ENCODE measurements at regions not wholly inside any gene's neighbourhood (a gene's known extent, or its start where the extent isn't known, plus 50 kb on each side); places are given as distances from the start of the nearest gene placed in this dataset.

DNA sequence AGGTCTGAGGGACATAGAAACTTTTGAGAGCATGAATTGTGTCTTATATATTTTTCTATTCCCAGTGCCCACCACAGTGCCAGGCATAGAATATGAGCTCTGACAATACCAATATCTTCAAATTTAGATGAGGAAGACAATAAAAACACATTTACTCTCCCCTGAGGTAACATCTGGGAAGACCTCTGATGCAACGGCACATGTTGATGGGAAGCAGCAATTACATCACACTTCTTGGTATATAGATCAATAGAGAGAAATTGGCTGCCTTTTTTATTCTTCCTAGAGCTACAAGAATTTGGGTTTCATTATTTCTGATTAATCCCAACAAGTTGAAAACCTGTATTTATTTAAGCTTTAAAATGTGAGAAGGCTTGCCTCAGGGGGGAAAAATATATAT, 67.4 kb upstream of the SMAD1 start:
- Histone ChIP-seq H3K9me3 (replicated peaks; ENCODE audit: control insufficient read depth, insufficient read depth, low read length) (no peaks in the 10 kb centered on the region), H3K27ac (ENCODE audit: insufficient read depth, low read depth, low read length) (no peak overlapping the region), H3K4me1 (ENCODE audit: control insufficient read depth, extremely low read depth, insufficient read depth, low read length) (no peaks in the 10 kb centered on the region), H3K9ac (replicated peaks; ENCODE audit: extremely low read depth, insufficient read depth, low read length) (no peak overlapping the region), H4K20me1 (replicated peaks; ENCODE audit: control insufficient read depth, extremely low read depth, insufficient read depth, low read length) (no peaks in the 10 kb centered on the region), H3K79me2 (ENCODE audit: control insufficient read depth, insufficient read depth, low read length) (no peaks in the 10 kb centered on the region), H3K36me3 (ENCODE audit: control insufficient read depth in 2 of 2, extremely low read depth in 1 of 2, insufficient read depth in 2 of 2, low read length in 2 of 2) (no peaks in the 10 kb centered on the region), H3K9me1 (replicated peaks; ENCODE audit: control insufficient read depth, extremely low read depth, insufficient read depth, low read length) (no peaks in the 10 kb centered on the region), H3K27me3 (ENCODE audit: control insufficient read depth in 2 of 2, insufficient read depth in 2 of 2, low read length in 2 of 2) (peaks cover 0 to 4% of the 10 kb centered on the region in 2 experiments), H2AFZ (ENCODE audit: low read depth, low read length) (no peak overlapping the region), H3K4me2 (ENCODE audit: insufficient read depth, low read length) (no peak overlapping the region), H3K4me3 (replicated peaks in 1 of 3; ENCODE audit: insufficient read depth in 1 of 3, low read depth in 1 of 3, low read length in 3 of 3) (no peak overlapping the region)
- CTCF ChIA-PET, result no interaction called here
- TF ChIP-seq POLR2AphosphoS5 (IDR thresholded peaks at IDR 0.05; ENCODE audit: insufficient read depth, low read depth, low read length) (no peak), MYC (IDR thresholded peaks at IDR 0.05; ENCODE audit: low read depth, low read length) (no peak), EZH2 (IDR thresholded peaks at IDR 0.05; ENCODE audit: borderline replicate concordance, low read depth, low read length, severe bottlenecking) (no peak), MAX (IDR thresholded peaks at IDR 0.05; ENCODE audit: insufficient read depth, insufficient read length) (no peak), CTCF (IDR thresholded peaks at IDR 0.05; ENCODE audit: extremely low read depth in 1 of 2, insufficient read depth in 1 of 2, low read depth in 1 of 2, low read length in 2 of 2) (no peak), JUN (IDR thresholded peaks at IDR 0.05; ENCODE audit: borderline replicate concordance, insufficient read depth, insufficient read length, low read depth) (no peak), GATA2 (IDR thresholded peaks at IDR 0.05; ENCODE audit: insufficient read depth, insufficient read length, low read depth, low read length) (no peak), POLR2A (IDR thresholded peaks at IDR 0.05; ENCODE audit: low read depth, low read length) (no peak), FOS (IDR thresholded peaks at IDR 0.05; ENCODE audit: borderline replicate concordance, insufficient read depth, low read length) (no peak)
- DNase-seq (ENCODE audit: low read depth, low spot score) (no peak), FAIRE-seq (no peak)
- dilution Hi-C loops (cut with MboI; ENCODE audit: extremely low pct_ligation_motif_present, low sequenced_read_pairs) (no loop called here), intact Hi-C loops (cut with micrococcal nuclease) (no loop called here)
- no TSS peak for BruUV-seq (replicated peaks)
- POLR2A ChIA-PET, result no interaction called here

Data from endothelial cell of umbilical vein (primary cell).